ENCODE measurements at regions not wholly inside any gene's neighbourhood (a gene's known extent, or its start where the extent isn't known, plus 50 kb on each side); places are given as distances from the start of the nearest gene placed in this dataset.

DNA sequence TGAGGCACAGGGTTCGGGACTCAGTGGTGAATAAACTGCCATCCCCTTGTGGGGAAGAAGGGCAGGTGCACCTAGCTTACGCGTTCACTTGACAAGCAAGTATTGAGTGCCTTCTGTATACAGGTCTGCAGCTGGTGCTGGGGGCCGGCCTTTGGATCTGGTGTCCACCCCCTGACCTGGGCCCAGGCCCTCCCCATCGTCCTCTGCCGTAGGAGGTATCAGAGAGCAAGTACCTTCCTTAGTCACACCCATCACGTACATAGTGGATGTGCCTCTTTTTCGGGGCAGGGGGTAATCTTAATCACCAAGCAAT is 53.3 kb downstream of the SMIM38 start:
- TF ChIP-seq, protein P1, sequence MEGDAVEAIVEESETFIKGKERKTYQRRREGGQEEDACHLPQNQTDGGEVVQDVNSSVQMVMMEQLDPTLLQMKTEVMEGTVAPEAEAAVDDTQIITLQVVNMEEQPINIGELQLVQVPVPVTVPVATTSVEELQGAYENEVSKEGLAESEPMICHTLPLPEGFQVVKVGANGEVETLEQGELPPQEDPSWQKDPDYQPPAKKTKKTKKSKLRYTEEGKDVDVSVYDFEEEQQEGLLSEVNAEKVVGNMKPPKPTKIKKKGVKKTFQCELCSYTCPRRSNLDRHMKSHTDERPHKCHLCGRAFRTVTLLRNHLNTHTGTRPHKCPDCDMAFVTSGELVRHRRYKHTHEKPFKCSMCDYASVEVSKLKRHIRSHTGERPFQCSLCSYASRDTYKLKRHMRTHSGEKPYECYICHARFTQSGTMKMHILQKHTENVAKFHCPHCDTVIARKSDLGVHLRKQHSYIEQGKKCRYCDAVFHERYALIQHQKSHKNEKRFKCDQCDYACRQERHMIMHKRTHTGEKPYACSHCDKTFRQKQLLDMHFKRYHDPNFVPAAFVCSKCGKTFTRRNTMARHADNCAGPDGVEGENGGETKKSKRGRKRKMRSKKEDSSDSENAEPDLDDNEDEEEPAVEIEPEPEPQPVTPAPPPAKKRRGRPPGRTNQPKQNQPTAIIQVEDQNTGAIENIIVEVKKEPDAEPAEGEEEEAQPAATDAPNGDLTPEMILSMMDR (IDR thresholded peaks at IDR 0.05; ENCODE audit: low read depth, low read length), result no peak
- no peak for TF ChIP-seq EZH2phosphoT487 (IDR thresholded peaks at IDR 0.05; ENCODE audit: low read depth)
